ENCODE measurements at regions not wholly inside any gene's neighbourhood (a gene's known extent, or its start where the extent isn't known, plus 50 kb on each side); places are given as distances from the start of the nearest gene placed in this dataset.

DNA sequence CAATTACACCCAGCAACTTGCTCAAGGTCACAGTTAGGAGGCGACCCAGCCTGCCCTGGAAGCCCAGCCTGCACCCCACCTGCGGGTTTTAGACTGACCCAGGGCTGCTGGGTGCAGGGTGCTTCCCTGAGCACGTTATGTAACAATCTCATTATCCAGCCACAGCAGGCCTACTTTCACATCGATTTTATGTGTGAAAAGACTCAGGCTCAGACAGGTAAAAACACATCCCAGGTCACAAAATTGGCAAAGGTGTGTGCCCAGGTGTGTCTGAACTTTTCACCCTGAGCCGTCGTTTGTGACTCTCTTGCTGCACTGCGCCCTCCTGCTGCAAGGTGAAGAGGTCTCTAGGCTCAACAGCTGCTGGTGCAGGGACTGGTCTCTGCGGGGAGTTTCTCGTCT, 668.2 kb upstream of the HS6ST1 start:
- DNase-seq (ENCODE audit: low read depth) = no peak
- no peak overlapping the region for H3K4me3 ChIP-seq (ENCODE audit: low read length)
- TF ChIP-seq, protein P1, sequence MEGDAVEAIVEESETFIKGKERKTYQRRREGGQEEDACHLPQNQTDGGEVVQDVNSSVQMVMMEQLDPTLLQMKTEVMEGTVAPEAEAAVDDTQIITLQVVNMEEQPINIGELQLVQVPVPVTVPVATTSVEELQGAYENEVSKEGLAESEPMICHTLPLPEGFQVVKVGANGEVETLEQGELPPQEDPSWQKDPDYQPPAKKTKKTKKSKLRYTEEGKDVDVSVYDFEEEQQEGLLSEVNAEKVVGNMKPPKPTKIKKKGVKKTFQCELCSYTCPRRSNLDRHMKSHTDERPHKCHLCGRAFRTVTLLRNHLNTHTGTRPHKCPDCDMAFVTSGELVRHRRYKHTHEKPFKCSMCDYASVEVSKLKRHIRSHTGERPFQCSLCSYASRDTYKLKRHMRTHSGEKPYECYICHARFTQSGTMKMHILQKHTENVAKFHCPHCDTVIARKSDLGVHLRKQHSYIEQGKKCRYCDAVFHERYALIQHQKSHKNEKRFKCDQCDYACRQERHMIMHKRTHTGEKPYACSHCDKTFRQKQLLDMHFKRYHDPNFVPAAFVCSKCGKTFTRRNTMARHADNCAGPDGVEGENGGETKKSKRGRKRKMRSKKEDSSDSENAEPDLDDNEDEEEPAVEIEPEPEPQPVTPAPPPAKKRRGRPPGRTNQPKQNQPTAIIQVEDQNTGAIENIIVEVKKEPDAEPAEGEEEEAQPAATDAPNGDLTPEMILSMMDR (conservative IDR thresholded peaks at IDR 0.05; ENCODE audit: low read length) = no peak

DNA sequence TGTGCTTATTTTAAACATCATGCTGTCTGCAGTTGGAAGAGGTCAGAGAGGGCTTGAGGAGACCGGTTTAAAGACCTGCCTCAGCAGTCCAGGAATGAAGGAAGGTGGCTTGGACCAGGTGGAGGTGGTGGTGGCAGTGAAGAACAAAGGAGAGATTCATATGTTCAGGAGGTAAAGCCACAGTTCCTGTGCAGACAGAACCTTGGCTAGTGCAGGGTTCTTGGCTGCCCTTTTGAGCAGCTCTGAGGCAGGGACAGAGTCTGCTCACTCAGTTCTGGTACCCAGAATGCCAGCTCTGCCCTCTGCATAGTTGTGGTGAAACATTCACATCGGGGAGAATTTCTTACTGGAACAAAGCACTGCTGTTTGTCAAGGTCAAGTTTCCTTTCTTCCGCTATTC, 669.7 kb upstream of the HS6ST1 start:
- no peak for DNase-seq (ENCODE audit: low read depth)
- no peak overlapping the region for H3K4me3 ChIP-seq (ENCODE audit: low read length)
- TF ChIP-seq, protein P1 (conservative IDR thresholded peaks at IDR 0.05; ENCODE audit: low read length) = no peak

DNA sequence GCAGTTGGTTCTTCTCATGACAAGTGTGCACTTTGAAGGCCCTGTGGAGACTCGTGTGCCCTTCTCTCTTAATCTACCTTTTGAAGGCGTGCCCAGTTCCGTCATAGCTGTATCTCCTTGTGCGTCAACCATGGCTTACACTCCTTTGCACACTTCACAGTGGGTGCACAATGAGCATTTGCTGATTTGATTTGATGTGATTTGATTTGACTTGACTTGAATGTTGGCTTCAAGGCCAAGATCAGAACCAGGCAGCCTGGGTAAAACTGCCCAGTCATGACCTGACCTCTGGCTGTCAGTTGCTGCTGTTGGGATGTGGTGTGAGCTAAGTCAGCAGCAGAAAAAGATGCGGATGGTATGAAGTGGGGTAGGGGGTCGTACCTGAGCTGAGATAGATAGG, 670.3 kb upstream of the HS6ST1 start:
- TF ChIP-seq, protein P1 (conservative IDR thresholded peaks at IDR 0.05; ENCODE audit: low read length) = no peak
- no peak for DNase-seq (ENCODE audit: low read depth)
- no peak overlapping the region for H3K4me3 ChIP-seq (ENCODE audit: low read length)

- no peak overlapping the region for H3K4me3 ChIP-seq (ENCODE audit: low read length)
- no peak for DNase-seq (ENCODE audit: low read depth)
- TF ChIP-seq, protein P1 (conservative IDR thresholded peaks at IDR 0.05; ENCODE audit: low read length) = no peak
Observed at GRCh38 chr2:128995086-128995485, 676.4 kb upstream of the HS6ST1 start.

DNA sequence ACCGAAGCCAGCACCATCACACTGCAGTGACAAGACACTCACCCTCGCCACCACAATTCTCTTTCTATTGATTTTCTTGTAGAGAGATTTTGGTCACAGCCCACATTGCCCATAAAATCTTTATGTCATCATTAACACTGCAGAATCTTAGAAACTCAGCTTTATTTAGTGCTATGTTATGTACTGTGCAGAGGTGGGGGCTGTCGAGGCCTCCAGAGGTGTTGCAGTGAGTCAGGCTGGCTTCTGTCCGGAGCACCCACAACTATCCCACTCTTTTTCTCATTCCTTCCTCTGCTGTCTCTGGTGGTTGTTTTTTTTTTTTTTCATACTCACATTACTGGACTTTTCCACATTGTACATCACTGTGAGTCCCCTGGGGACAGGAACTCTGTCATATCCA, 677.4 kb upstream of the HS6ST1 start:
- no peak for DNase-seq (ENCODE audit: low read depth)
- TF ChIP-seq, protein P1 (conservative IDR thresholded peaks at IDR 0.05; ENCODE audit: low read length) = no peak
- no peak overlapping the region for H3K4me3 ChIP-seq (ENCODE audit: low read length)

- H3K4me3 ChIP-seq (ENCODE audit: low read length) = no peak overlapping the region
- no peak for DNase-seq (ENCODE audit: low read depth)
- TF ChIP-seq, protein P1 (conservative IDR thresholded peaks at IDR 0.05; ENCODE audit: low read length) = no peak
Observed at GRCh38 chr2:128997166-128997866, 678.6 kb upstream of the HS6ST1 start.

GRCh38 chr2:129001926-129002325, 683.3 kb upstream of the HS6ST1 start:
- no peak for DNase-seq (ENCODE audit: low read depth)
- TF ChIP-seq, protein P1 (conservative IDR thresholded peaks at IDR 0.05; ENCODE audit: low read length) = no peak
- H3K4me3 ChIP-seq (ENCODE audit: low read length) = no peak overlapping the region

Measured in AG10803 (cell line).